ENCODE measurements at regions not wholly inside any gene's neighbourhood (a gene's known extent, or its start where the extent isn't known, plus 50 kb on each side); places are given as distances from the start of the nearest gene placed in this dataset.

GRCh38 chr3:181660337-181660736 lies 51.4 kb upstream of the SOX2 start:
- Histone ChIP-seq H3F3A (replicated peaks; ENCODE audit: insufficient read depth) (no peaks in the 10 kb centered on the region), H3K4me2 (no peak overlapping the region), H4K20me1 (ENCODE audit: insufficient read depth) (no peaks in the 10 kb centered on the region), H2AFZ (ENCODE audit: low read depth) (no peak overlapping the region), H3K36me3 (replicated peaks in 1 of 2; ENCODE audit: control insufficient read depth in 1 of 2, insufficient read depth in 2 of 2, low read length in 1 of 2) (no peaks in the 10 kb centered on the region), H3K27me3 (ENCODE audit: insufficient read depth) (no peaks in the 10 kb centered on the region), H3K79me2 (ENCODE audit: insufficient read depth) (no peaks in the 10 kb centered on the region), H3K9me2 (no peaks in the 10 kb centered on the region), H3K9me3 (no peaks in the 10 kb centered on the region), H3K27ac (ENCODE audit: low read depth in 2 of 2, low read length in 1 of 2) (no peak overlapping the region), H3K4me1 (ENCODE audit: control insufficient read depth in 1 of 2, insufficient read depth in 2 of 2, low read depth in 1 of 2, low read length in 1 of 2) (no peaks in the 10 kb centered on the region), H3K9ac (no peak overlapping the region), H3K4me3 (ENCODE audit: low read depth in 2 of 2, low read length in 1 of 2) (no peak overlapping the region)
- TF ChIP-seq GABPA (IDR thresholded peaks at IDR 0.05; ENCODE audit: low read depth) (no peak), RCOR1 (IDR thresholded peaks at IDR 0.05; ENCODE audit: low read length) (no peak), EP300 (IDR thresholded peaks at IDR 0.05; ENCODE audit: borderline replicate concordance in 1 of 2, low read depth in 1 of 2, low read length in 1 of 2) (no peak), JUND (IDR thresholded peaks at IDR 0.05) (no peak), NFIC (IDR thresholded peaks at IDR 0.05; ENCODE audit: borderline replicate concordance) (no peak), NRF1 (IDR thresholded peaks at IDR 0.05; ENCODE audit: low read depth, low read length) (no peak), MEF2A (IDR thresholded peaks at IDR 0.05; ENCODE audit: borderline replicate concordance, low read depth) (no peak), ELF1 (IDR thresholded peaks at IDR 0.05) (no peak), RXRA (IDR thresholded peaks at IDR 0.05; ENCODE audit: borderline replicate concordance, low read depth) (no peak), FOXJ3 (CRISPR knock-in tag; IDR thresholded peaks at IDR 0.05) (no peak), EZH2phosphoT487 (IDR thresholded peaks at IDR 0.05; ENCODE audit: borderline replicate concordance, low read depth) (no peak), TAF1 (IDR thresholded peaks at IDR 0.05; ENCODE audit: borderline replicate concordance, low read depth, low read length) (no peak), TCF12 (IDR thresholded peaks at IDR 0.05) (no peak), SIN3A (IDR thresholded peaks at IDR 0.05; ENCODE audit: borderline replicate concordance, low read depth, low read length) (no peak), CHD2 (IDR thresholded peaks at IDR 0.05; ENCODE audit: low read length, partially characterized antibody) (no peak)
- TF ChIP-seq, protein P1, sequence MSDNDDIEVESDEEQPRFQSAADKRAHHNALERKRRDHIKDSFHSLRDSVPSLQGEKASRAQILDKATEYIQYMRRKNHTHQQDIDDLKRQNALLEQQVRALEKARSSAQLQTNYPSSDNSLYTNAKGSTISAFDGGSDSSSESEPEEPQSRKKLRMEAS (IDR thresholded peaks at IDR 0.05; ENCODE audit: low read depth): no peak
- TF ChIP-seq, protein P2, sequence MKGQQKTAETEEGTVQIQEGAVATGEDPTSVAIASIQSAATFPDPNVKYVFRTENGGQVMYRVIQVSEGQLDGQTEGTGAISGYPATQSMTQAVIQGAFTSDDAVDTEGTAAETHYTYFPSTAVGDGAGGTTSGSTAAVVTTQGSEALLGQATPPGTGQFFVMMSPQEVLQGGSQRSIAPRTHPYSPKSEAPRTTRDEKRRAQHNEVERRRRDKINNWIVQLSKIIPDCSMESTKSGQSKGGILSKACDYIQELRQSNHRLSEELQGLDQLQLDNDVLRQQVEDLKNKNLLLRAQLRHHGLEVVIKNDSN (IDR thresholded peaks at IDR 0.05; ENCODE audit: borderline replicate concordance, low read depth): no peak
- ChIA-PET CTCF (no interaction called here), POLR2A (no interaction called here)
- WGBS (ENCODE audit: low lambda C conversion rate): 86% methylated on average over 2 of the region's 2 CpGs
- no peak for DNase-seq

GRCh38 chr3:181637456-181637855 lies 74.3 kb upstream of the SOX2 start:
- Histone ChIP-seq H3F3A (replicated peaks; ENCODE audit: insufficient read depth) (peaks cover 4% of the 10 kb centered on the region), H3K27me3 (ENCODE audit: insufficient read depth) (no peaks in the 10 kb centered on the region), H3K36me3 (replicated peaks in 1 of 2; ENCODE audit: control insufficient read depth in 1 of 2, insufficient read depth in 2 of 2, low read length in 1 of 2) (no peaks in the 10 kb centered on the region), H3K9me3 (no peaks in the 10 kb centered on the region), H3K9me2 (no peaks in the 10 kb centered on the region), H2AFZ (ENCODE audit: low read depth) (no peak overlapping the region), H4K20me1 (ENCODE audit: insufficient read depth) (no peaks in the 10 kb centered on the region), H3K9ac (no peak overlapping the region), H3K79me2 (ENCODE audit: insufficient read depth) (no peaks in the 10 kb centered on the region), H3K4me3 (ENCODE audit: low read depth in 2 of 2, low read length in 1 of 2) (no peak overlapping the region), H3K4me2 (no peak overlapping the region), H3K27ac (ENCODE audit: low read depth in 2 of 2, low read length in 1 of 2) (peak overlapping the region in 1 of 2 experiments; percentile 18; a peak in 1 of 4 replicates), H3K4me1 (ENCODE audit: control insufficient read depth in 1 of 2, insufficient read depth in 2 of 2, low read depth in 1 of 2, low read length in 1 of 2) (no peaks in the 10 kb centered on the region)
- DNase-seq: no peak
- TF ChIP-seq, protein P2 (IDR thresholded peaks at IDR 0.05; ENCODE audit: borderline replicate concordance, low read depth): no peak
- TF ChIP-seq RAD21 (IDR thresholded peaks at IDR 0.05; ENCODE audit: low read length): no peak
- 0 out of 2 replicates have a peak, but pooled peaks have one; percentile 6 for TF ChIP-seq PBX3 (IDR thresholded peaks at IDR 0.05)
- TF ChIP-seq TCF12 (IDR thresholded peaks at IDR 0.05): peak; percentile 50; the same call in 1 of the 2 replicates
- POLR2A ChIA-PET: no interaction called here
- WGBS (ENCODE audit: low lambda C conversion rate): 90% methylated on average over 1 of the region's 1 CpG
- CTCF ChIA-PET: no interaction called here

Measured in SK-N-SH (cell line).